Right renal pelvis (tissue), 4 donors: ENCODE measurements at regions not wholly inside any gene's neighbourhood (a gene's known extent, or its start where the extent isn't known, plus 50 kb on each side); places are given as distances from the start of the nearest gene placed in this dataset.
A peak's percentile ranks its signal among the peaks of the same experiment; 100 is the strongest.
"Not testable (repeated sequence)": the region's sequence is repeated elsewhere in the genome, so short reads cannot be mapped to it uniquely, and the experiment has no call there.

Source experiments
- DNase-seq, 4 donors: peaks; one replicate each; pipeline ENCODE4 v3.0.0-alpha.2; 2013; ENCODE audit warnings: low read depth in 4 of 4, low spot score in 3 of 4, missing footprints in 1 of 4

- no peak for DNase-seq
Measured at GRCh38 chr2:201568217-201568820, 75.0 kb downstream of the TMEM237 start.

- no peak for DNase-seq
Measured at GRCh38 chr2:201559067-201559710, 84.1 kb downstream of the TMEM237 start.

GRCh38 chr2:201558665-201559064, 84.6 kb downstream of the TMEM237 start:
- DNase-seq = no peak

GRCh38 chr2:201558232-201558631, 85.1 kb downstream of the TMEM237 start:
- DNase-seq = no peak

GRCh38 chr2:201551901-201552300, 91.4 kb downstream of the TMEM237 start:
- DNase-seq = no peak

- peak in 2 of 4 donors; percentile 5 to 12 for DNase-seq
Measured at GRCh38 chr2:201546576-201546975, 95.0 kb downstream of the STRADB start.

- no peak for DNase-seq
Measured at GRCh38 chr2:201542291-201542690, 90.8 kb downstream of the STRADB start.

GRCh38 chr2:201539271-201539670, 87.7 kb downstream of the STRADB start:
- DNase-seq = not testable (repeated sequence)

GRCh38 chr2:201538025-201538424, 86.5 kb downstream of the STRADB start:
- DNase-seq = no peak

- DNase-seq = no peak
Measured at GRCh38 chr2:201536754-201537153, 85.2 kb downstream of the STRADB start.

- no peak for DNase-seq
Measured at GRCh38 chr2:201536046-201536445, 84.5 kb downstream of the STRADB start.

GRCh38 chr2:201532686-201533304, 81.3 kb downstream of the STRADB start:
- no peak for DNase-seq
